Activated CD8-positive, alpha-beta memory T cell treated with anti-CD3 and anti-CD28 coated beads, Interleukin-2, amount 10 ng/mL, durations not matched to agents 7 days and 5 days (primary cell): ENCODE measurements at regions not wholly inside any gene's neighbourhood (a gene's known extent, or its start where the extent isn't known, plus 50 kb on each side); places are given as distances from the start of the nearest gene placed in this dataset.

ENCODE experiments used
- ATAC-seq: fragments of 150-1000 bp; cut with Tn5 transposase; one replicate; pipeline ENCODE4 v1.10.0; 2021; ENCODE audit warnings: moderate library complexity
- CTCF ChIA-PET: fragments of 350-600 bp; sonication (Branson Sonifier 250); formaldehyde crosslinking; loops from one replicate; lab custom pipeline; 2021; ENCODE audit warnings: antibody characterized with exemption; lab: Charles Lee
- DNase-seq: peaks from one replicate; pipeline ENCODE4 v3.0.0-alpha.2; 2020
- H3K27ac Mint-ChIP-seq: one replicate; pipeline ENCODE4 v1.8.0; 2021; ENCODE audit warnings: mild to moderate bottlenecking, mixed read lengths
- H3K27me3 Mint-ChIP-seq: one replicate; pipeline ENCODE4 v1.8.0; 2021; ENCODE audit warnings: mixed read lengths
- H3K36me3 Mint-ChIP-seq: one replicate; pipeline ENCODE4 v1.8.0; 2021; ENCODE audit warnings: mild to moderate bottlenecking, mixed read lengths
- H3K4me1 Mint-ChIP-seq: one replicate; pipeline ENCODE4 v1.8.0; 2021; ENCODE audit warnings: mixed read lengths
- H3K4me3 Mint-ChIP-seq: one replicate; pipeline ENCODE4 v1.8.0; 2021; ENCODE audit warnings: mild to moderate bottlenecking, moderate library complexity, mixed read lengths
- H3K9me3 Mint-ChIP-seq: one replicate; pipeline ENCODE4 v1.8.0; 2022; ENCODE audit warnings: low read depth, mixed read lengths

- CTCF ChIA-PET, result interaction anchor here (1.3 kb wide), 1 partner anchor 187 kb away, joined by 3 read pairs; no protein-coding TSS in a partner anchor
- Mint-ChIP-seq H3K27ac (no peak overlapping the region), H3K9me3 (no peaks in the 10 kb centered on the region)
These were observed 191.4 kb upstream of the BCL6 start for GRCh38 chr3:187936676-187937075.

GRCh38 chr3:187939891-187940290, 194.6 kb upstream of the BCL6 start:
- H3K36me3 Mint-ChIP-seq, result peaks cover 3% of the 10 kb centered on the region
- no peak for ATAC-seq

More at GRCh38 chr3:187936676-187937075, 191.4 kb upstream of the BCL6 start:
- Mint-ChIP-seq H3K4me3 (no peak overlapping the region), H3K36me3 (peaks cover 3% of the 10 kb centered on the region), H3K27me3 (peaks cover 83% of the 10 kb centered on the region), H3K4me1 (peaks cover 21% of the 10 kb centered on the region)
- ATAC-seq (no peak), DNase-seq (no peak)

DNA sequence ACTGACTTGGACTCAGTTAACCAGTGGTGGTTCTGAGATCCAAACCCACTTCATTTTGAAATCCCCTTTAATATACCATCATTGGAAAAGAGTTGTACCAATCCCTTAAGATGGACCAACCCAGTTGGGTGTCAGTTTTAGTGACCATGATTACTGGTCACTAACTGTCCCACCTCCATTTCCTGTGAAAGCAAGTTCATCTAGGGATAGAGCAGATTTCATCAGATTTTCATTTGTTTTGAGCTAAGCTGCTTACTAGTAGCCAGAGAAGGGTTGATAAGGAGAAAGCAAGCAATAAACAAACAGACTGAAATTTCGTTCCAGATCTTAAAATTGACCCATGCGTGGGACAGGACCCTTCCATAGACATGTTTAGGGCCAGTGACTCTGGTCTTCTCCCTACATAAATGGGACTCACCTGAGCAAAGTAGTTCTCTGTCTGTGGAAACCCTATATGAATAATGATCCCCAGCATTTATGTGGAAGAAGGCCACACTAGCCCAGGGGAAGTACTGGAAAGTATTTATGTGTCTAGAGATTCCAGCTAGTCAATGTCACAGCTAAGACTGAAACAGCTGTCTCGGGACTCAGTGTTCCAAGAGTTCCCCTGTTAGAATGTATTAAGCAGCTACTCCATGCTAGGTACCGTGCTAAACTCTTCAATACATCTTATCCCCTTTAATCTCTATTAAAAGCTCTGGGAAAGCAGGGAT, 196.0 kb upstream of the BCL6 start:
- H3K4me1 Mint-ChIP-seq, result peaks cover 7% of the 10 kb centered on the region
- ATAC-seq, result no peak
- H3K9me3 Mint-ChIP-seq, result no peaks in the 10 kb centered on the region

More at GRCh38 chr3:187939891-187940290, 194.6 kb upstream of the BCL6 start:
- H3K9me3 Mint-ChIP-seq, result no peaks in the 10 kb centered on the region
- H3K27ac Mint-ChIP-seq, result no peak overlapping the region
- no peak for DNase-seq
- peaks cover 55% of the 10 kb centered on the region for H3K27me3 Mint-ChIP-seq
- no peak overlapping the region for H3K4me3 Mint-ChIP-seq
- CTCF ChIA-PET, result interaction anchor here (1.1 kb wide), 1 partner anchor 27 kb away, joined by 3 read pairs; no protein-coding TSS in a partner anchor
- H3K4me1 Mint-ChIP-seq, result peaks cover 18% of the 10 kb centered on the region

DNA sequence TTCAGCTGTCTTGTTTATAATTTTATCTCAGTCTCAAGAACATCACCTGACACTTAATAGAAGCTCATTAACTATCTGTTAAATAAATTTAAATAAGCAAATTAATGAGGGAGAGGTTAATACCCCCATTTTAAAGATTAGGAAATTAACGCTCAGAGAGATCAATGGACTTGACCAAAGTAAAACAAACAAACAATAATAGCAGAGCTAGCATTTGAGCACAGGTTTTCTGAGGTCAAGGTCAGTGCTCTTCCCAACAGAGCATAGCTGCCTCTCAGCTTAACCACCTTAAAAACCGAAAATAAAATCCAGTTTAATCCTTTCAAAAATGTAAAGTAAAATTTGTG, 196.6 kb upstream of the BCL6 start:
- CTCF ChIA-PET, result interaction anchor here (0.9 to 1.1 kb wide), 2 partner anchors 14 to 194 kb away, joined by 4 read pairs; no protein-coding TSS in a partner anchor
- peaks cover 2% of the 10 kb centered on the region for H3K36me3 Mint-ChIP-seq
- DNase-seq, result no peak

More for the DNA sequence above, 196.0 kb upstream of the BCL6 start:
- no peak for DNase-seq
- Mint-ChIP-seq H3K4me3 (no peak overlapping the region), H3K27ac (no peak overlapping the region), H3K36me3 (peaks cover 2% of the 10 kb centered on the region), H3K27me3 (peaks cover 52% of the 10 kb centered on the region)
- CTCF ChIA-PET, result interaction anchor here (0.9 to 1.1 kb wide), 2 partner anchors 13 to 193 kb away, joined by 4 read pairs; no protein-coding TSS in a partner anchor

GRCh38 chr3:187942658-187943241, 197.5 kb upstream of the BCL6 start:
- no peaks in the 10 kb centered on the region for H3K9me3 Mint-ChIP-seq
- H3K4me1 Mint-ChIP-seq, result peaks cover 3% of the 10 kb centered on the region
- peaks cover 48% of the 10 kb centered on the region for H3K27me3 Mint-ChIP-seq
- peaks cover under 1% of the 10 kb centered on the region for H3K36me3 Mint-ChIP-seq
- CTCF ChIA-PET, result no interaction called here
- no peak overlapping the region for H3K27ac Mint-ChIP-seq
- ATAC-seq (no peak), DNase-seq (no peak)
- H3K4me3 Mint-ChIP-seq, result no peak overlapping the region

More for the DNA sequence above, 196.6 kb upstream of the BCL6 start:
- Mint-ChIP-seq H3K4me3 (no peak overlapping the region), H3K27me3 (peaks cover 52% of the 10 kb centered on the region), H3K9me3 (no peaks in the 10 kb centered on the region), H3K4me1 (peaks cover 3% of the 10 kb centered on the region), H3K27ac (no peak overlapping the region)
- no peak for ATAC-seq

DNA sequence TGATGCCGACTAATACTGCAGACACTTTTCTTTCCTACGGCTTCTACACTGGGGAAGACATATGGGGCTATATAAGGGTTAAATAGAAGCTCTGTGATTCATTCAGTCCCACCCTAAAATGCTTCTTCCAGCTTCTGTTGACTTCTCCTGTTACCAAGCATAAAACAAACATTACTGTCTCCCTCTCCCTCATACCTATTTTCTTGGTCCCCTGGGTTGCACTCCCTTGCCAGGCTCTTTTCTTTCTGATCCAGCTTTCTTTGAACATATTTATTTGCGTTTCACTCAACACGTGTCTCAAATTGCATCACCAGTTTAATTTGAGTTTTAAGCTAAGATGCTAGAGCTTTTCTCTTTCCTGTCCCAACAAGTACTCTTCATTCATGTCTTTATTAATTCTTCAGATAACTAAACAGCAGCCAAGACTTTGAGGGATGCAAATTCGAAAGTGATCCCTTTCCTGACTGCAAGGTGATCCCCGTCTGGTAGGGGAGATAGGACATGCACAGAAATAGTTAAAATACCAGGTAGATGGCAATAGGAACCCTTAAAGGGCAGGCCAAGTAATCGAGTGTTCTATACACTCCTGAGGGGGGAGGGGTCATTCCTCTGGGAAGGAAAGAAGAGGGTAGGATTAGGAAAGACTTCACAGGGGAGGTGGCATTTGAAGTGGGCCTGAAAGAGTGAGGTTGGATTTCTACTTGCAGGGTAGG, 198.6 kb upstream of the BCL6 start:
- peaks cover 3% of the 10 kb centered on the region for H3K4me1 Mint-ChIP-seq
- no peak for DNase-seq
- peaks cover 37% of the 10 kb centered on the region for H3K27me3 Mint-ChIP-seq
- no peak overlapping the region for H3K27ac Mint-ChIP-seq
- H3K9me3 Mint-ChIP-seq, result no peaks in the 10 kb centered on the region
- H3K36me3 Mint-ChIP-seq, result no peaks in the 10 kb centered on the region
- H3K4me3 Mint-ChIP-seq, result no peak overlapping the region
- ATAC-seq, result no peak
- CTCF ChIA-PET, result interaction anchor here (1.4 kb wide), 2 partner anchors 9 to 195 kb away, joined by 3 to 4 read pairs; no protein-coding TSS in a partner anchor

DNA sequence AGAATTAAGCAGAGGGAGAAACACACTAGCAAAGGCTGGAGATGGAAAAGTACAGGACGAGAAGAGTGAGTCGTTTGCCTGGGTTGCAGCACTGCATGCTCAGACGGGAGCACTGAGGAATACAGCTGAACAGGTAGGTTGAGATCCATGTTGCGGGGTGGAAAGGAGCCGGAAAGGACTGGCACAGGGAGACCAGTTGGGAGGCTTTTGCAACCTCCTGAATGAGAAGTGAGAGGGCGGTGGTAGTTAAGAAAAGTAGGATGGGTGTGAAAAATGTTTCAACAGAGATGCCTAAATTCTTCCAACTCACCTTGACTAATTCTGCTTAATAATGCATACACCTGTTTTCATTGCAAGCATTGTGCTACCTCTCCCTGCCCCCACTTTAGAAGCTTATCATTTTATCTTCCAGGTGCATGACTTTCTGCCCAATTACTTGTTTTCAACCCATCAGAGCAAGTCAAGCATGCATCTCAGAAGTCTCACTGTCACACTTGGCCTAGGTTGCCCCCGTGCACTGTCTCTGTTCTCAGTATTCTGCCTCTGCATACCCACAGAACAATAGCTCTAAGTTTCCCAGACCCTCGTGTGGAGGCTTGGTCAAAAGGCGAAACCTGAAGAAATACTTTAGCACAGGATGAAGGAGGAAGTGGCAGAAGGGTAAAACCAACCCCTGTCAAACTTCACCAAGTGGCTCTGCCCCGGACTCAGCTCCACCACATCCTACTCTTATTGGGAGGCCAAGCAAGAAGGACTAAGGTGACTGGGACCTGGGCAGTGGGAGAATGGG, 199.3 kb upstream of the BCL6 start:
- DNase-seq, result peak; percentile 58
- ATAC-seq, result peak; percentile 71
- no peaks in the 10 kb centered on the region for H3K9me3 Mint-ChIP-seq
- H3K36me3 Mint-ChIP-seq, result no peaks in the 10 kb centered on the region
- CTCF ChIA-PET, result interaction anchor here (0.8 to 1.4 kb wide), 4 partner anchors 10 to 206 kb away, joined by 3 to 4 read pairs (median 4); no protein-coding TSS in a partner anchor
- peaks cover 30% of the 10 kb centered on the region for H3K27me3 Mint-ChIP-seq
- no peak overlapping the region for H3K27ac Mint-ChIP-seq
- H3K4me3 Mint-ChIP-seq, result no peak overlapping the region
- H3K4me1 Mint-ChIP-seq, result peaks cover 3% of the 10 kb centered on the region

DNA sequence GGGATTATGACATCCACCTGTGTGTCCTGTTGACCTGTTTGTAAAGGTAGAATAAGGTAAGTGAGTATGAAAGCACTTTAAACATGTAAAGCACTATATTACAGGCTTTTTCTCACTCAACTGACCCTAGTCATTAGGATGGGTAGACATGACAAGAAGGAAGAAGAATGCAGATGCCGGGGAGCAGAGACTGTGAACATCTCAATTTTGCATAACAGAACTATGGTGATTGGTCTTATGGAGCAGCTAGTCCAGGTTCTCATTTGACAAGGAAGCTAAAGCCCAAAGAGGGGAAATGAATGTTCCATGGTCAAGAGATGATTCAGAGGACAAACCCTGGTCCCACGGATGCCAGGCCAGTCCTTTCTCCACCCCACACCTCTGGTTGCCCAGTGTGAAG, 200.1 kb upstream of the BCL6 start:
- no peaks in the 10 kb centered on the region for H3K36me3 Mint-ChIP-seq
- H3K4me3 Mint-ChIP-seq, result no peak overlapping the region
- H3K27me3 Mint-ChIP-seq, result peaks cover 26% of the 10 kb centered on the region
- no peak for ATAC-seq
- no peaks in the 10 kb centered on the region for H3K9me3 Mint-ChIP-seq
- CTCF ChIA-PET, result interaction anchor here (0.8 to 1.4 kb wide), 4 partner anchors 10 to 206 kb away, joined by 3 to 4 read pairs (median 3); no protein-coding TSS in a partner anchor
- H3K4me1 Mint-ChIP-seq, result peaks cover 3% of the 10 kb centered on the region
- H3K27ac Mint-ChIP-seq, result no peak overlapping the region
- no peak for DNase-seq

DNA sequence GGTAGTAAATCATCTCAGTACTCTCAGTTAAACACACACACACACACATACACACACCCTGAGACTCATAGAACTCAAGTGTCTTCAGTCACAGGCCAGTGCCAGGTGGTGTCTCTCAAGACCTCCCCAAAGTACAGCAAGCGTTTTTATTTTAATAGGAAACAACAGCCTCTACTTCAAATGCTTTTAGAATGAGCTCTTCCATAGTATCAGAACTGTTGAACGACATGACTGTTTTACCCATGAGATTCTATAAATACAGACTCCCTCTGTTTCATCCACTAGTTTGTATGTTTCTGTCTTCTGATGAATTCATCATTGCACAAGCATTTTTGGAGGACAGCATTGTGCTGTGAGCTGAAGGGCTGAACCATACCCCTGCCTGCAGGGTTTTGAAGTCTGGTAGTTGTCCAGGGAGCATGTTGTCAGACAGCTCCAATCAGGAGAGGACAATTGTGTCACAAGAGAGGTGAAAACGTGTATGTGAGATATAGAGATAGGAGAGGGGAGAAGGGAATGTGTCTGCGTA, 201.0 kb upstream of the BCL6 start:
- Mint-ChIP-seq H3K9me3 (no peaks in the 10 kb centered on the region), H3K27ac (no peak overlapping the region)

GRCh38 chr3:187946981-187947380, 201.7 kb upstream of the BCL6 start:
- Mint-ChIP-seq H3K36me3 (no peaks in the 10 kb centered on the region), H3K4me1 (peaks cover 10% of the 10 kb centered on the region), H3K4me3 (no peak overlapping the region), H3K27me3 (peaks cover 17% of the 10 kb centered on the region), H3K27ac (no peak overlapping the region), H3K9me3 (no peaks in the 10 kb centered on the region)
- DNase-seq (no peak), ATAC-seq (no peak)
- CTCF ChIA-PET, result interaction anchor here (1.1 to 1.2 kb wide), 2 partner anchors 11 to 26 kb away, joined by 3 to 5 read pairs; no protein-coding TSS in a partner anchor

More for the DNA sequence above, 201.0 kb upstream of the BCL6 start:
- H3K4me1 Mint-ChIP-seq, result peaks cover 3% of the 10 kb centered on the region
- H3K27me3 Mint-ChIP-seq, result peaks cover 18% of the 10 kb centered on the region
- ATAC-seq, result no peak
- no peak overlapping the region for H3K4me3 Mint-ChIP-seq
- CTCF ChIA-PET, result interaction anchor here (1.2 to 1.3 kb wide), 2 partner anchors 9 to 10 kb away, joined by 3 read pairs; no protein-coding TSS in a partner anchor
- no peak for DNase-seq
- H3K36me3 Mint-ChIP-seq, result no peaks in the 10 kb centered on the region

DNA sequence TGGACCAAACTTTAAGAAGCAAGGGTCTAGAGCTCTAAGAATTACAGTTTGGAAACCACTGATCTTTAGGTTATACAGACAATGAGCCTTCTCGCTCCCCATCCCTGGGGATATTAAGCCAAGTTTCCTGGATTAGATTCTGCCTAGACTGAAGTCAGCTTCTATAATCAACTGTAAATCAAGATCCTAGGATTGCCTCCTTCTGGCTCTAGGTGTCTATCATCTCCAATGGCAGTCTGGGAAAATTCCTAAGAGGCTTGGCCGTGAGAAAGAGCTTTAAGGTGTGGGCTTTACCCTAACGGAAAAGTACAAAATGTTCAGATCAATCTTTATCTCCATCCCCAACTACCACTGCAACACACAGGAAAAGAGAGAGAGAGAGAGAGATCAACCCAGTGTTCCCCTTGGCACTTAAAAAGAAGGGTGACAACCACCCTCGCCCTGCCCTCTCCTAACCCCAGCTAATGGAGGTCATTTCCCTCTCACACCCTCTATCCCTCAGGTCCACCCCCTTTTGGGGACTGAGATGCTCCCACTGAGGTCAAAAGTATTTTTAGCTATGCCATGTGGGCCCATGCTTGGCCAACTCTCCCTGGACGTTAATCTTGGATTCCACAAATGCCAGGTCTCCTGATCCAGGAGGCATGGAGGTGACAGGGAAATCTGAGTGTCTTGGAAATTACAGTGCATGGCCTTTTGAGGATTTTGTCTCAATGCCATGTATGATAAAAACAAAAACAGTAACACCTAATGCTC, 202.8 kb upstream of the BCL6 start:
- Mint-ChIP-seq H3K4me3 (no peak overlapping the region), H3K36me3 (peaks cover 1% of the 10 kb centered on the region), H3K27ac (no peak overlapping the region), H3K4me1 (peaks cover 16% of the 10 kb centered on the region), H3K9me3 (no peaks in the 10 kb centered on the region), H3K27me3 (peaks cover 17% of the 10 kb centered on the region)
- DNase-seq (no peak), ATAC-seq (no peak)
- CTCF ChIA-PET, result interaction anchor here (1.1 to 1.4 kb wide), 2 partner anchors 11 to 24 kb away, joined by 5 read pairs; no protein-coding TSS in a partner anchor
